ENCODE measurements at regions not wholly inside any gene's neighbourhood (a gene's known extent, or its start where the extent isn't known, plus 50 kb on each side); places are given as distances from the start of the nearest gene placed in this dataset.
A peak's percentile ranks its signal among the peaks of the same experiment; 100 is the strongest.

- H3K27ac ChIP-seq (ENCODE audit: poor library complexity, severe bottlenecking): no peak overlapping the region
- DNase-seq (ENCODE audit: low spot score) (no peak), ATAC-seq (ENCODE audit: low read depth) (no peak)
- no peaks in the 10 kb centered on the region for H3K36me3 ChIP-seq (ENCODE audit: low read depth)
- H3K27me3 ChIP-seq (ENCODE audit: insufficient read depth, poor library complexity, severe bottlenecking): peaks cover 23% of the 10 kb centered on the region
- H3K9me3 ChIP-seq (ENCODE audit: severe bottlenecking): no peaks in the 10 kb centered on the region
- no peak overlapping the region for H3K4me3 ChIP-seq (ENCODE audit: severe bottlenecking)
- no peaks in the 10 kb centered on the region for H3K4me1 ChIP-seq (ENCODE audit: insufficient read depth, poor library complexity, severe bottlenecking)
- TF ChIP-seq, protein P1, sequence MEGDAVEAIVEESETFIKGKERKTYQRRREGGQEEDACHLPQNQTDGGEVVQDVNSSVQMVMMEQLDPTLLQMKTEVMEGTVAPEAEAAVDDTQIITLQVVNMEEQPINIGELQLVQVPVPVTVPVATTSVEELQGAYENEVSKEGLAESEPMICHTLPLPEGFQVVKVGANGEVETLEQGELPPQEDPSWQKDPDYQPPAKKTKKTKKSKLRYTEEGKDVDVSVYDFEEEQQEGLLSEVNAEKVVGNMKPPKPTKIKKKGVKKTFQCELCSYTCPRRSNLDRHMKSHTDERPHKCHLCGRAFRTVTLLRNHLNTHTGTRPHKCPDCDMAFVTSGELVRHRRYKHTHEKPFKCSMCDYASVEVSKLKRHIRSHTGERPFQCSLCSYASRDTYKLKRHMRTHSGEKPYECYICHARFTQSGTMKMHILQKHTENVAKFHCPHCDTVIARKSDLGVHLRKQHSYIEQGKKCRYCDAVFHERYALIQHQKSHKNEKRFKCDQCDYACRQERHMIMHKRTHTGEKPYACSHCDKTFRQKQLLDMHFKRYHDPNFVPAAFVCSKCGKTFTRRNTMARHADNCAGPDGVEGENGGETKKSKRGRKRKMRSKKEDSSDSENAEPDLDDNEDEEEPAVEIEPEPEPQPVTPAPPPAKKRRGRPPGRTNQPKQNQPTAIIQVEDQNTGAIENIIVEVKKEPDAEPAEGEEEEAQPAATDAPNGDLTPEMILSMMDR (IDR thresholded peaks at IDR 0.05; ENCODE audit: poor library complexity, severe bottlenecking): no peak
Observed at GRCh38 chr6:30006170-30007131, 54.6 kb upstream of the POLR1H start.

- peak; percentile 47; the same call in 2 of the 3 replicates for ATAC-seq (ENCODE audit: low read depth)
- no peak overlapping the region for H3K4me3 ChIP-seq (ENCODE audit: severe bottlenecking)
- TF ChIP-seq, protein P1 (IDR thresholded peaks at IDR 0.05; ENCODE audit: poor library complexity, severe bottlenecking): no peak
Observed at GRCh38 chr6:30007132-30007764, 53.8 kb upstream of the POLR1H start.

GRCh38 chr6:30009113-30009512 is 52.0 kb upstream of the POLR1H start:
- Histone ChIP-seq H3K27me3 (ENCODE audit: insufficient read depth, poor library complexity, severe bottlenecking) (peaks cover 23% of the 10 kb centered on the region), H3K4me3 (ENCODE audit: severe bottlenecking) (no peak overlapping the region), H3K4me1 (ENCODE audit: insufficient read depth, poor library complexity, severe bottlenecking) (no peaks in the 10 kb centered on the region), H3K36me3 (ENCODE audit: low read depth) (no peaks in the 10 kb centered on the region), H3K27ac (ENCODE audit: poor library complexity, severe bottlenecking) (no peak overlapping the region), H3K9me3 (ENCODE audit: severe bottlenecking) (no peaks in the 10 kb centered on the region)
- ATAC-seq (ENCODE audit: low read depth) (no peak), DNase-seq (ENCODE audit: low spot score) (no peak)
- TF ChIP-seq, protein P1 (IDR thresholded peaks at IDR 0.05; ENCODE audit: poor library complexity, severe bottlenecking): no peak

More at GRCh38 chr6:30007132-30007764, 53.8 kb upstream of the POLR1H start:
- DNase-seq (ENCODE audit: low spot score): no peak
- Histone ChIP-seq H3K9me3 (ENCODE audit: severe bottlenecking) (no peaks in the 10 kb centered on the region), H3K4me1 (ENCODE audit: insufficient read depth, poor library complexity, severe bottlenecking) (no peaks in the 10 kb centered on the region), H3K36me3 (ENCODE audit: low read depth) (no peaks in the 10 kb centered on the region), H3K27me3 (ENCODE audit: insufficient read depth, poor library complexity, severe bottlenecking) (peaks cover 23% of the 10 kb centered on the region), H3K27ac (ENCODE audit: poor library complexity, severe bottlenecking) (no peak overlapping the region)
